SK-N-SH (cell line): ENCODE measurements at regions not wholly inside any gene's neighbourhood (a gene's known extent, or its start where the extent isn't known, plus 50 kb on each side); places are given as distances from the start of the nearest gene placed in this dataset.

Experiments
- CTCF ChIA-PET: fragments of 300-600, 350-600 bp; formaldehyde crosslinking; extraction: SDS; loops from one replicate; lab custom pipeline; 2021; lab: Yijun Ruan, JAX
- POLR2A ChIA-PET: fragments of 350-600 bp; sonication (Branson Sonifier 250); formaldehyde crosslinking; extraction: SDS; loops from one replicate; lab custom pipeline; 2020; ENCODE audit warnings: antibody characterized with exemption, inconsistent platforms; lab: Yijun Ruan, JAX
- DNase-seq: peaks from one replicate; pipeline ENCODE4 v3.0.0; 2012
- H2AFZ ChIP-seq: fragments of 200-600 bp; sonication (generic); 2 replicates; pipeline ENCODE4 v1.8.1; 2016; ENCODE audit warnings: antibody characterized with exemption, mild to moderate bottlenecking, low read depth
- H3F3A ChIP-seq: fragments of 200-600 bp; sonication (generic); replicated peaks from 2 replicates; pipeline ENCODE3; 2016; ENCODE audit warnings: antibody characterized with exemption, mild to moderate bottlenecking; ENCODE audit not compliant: insufficient read depth
- H3K27ac ChIP-seq, 2 experiments: fragments of 200-500 bp in 1 of 2; fragments of 200-600 bp in 1 of 2; sonication (Bioruptor generic) in 1 of 2; sonication (generic), shearing (Covaris generic) in 1 of 2; 2 replicates each; pipeline versions ENCODE4 v1.5.1 to v1.6.1; 2014 to 2016; ENCODE audit warnings: low read depth in 2 of 2, inconsistent platforms in 1 of 2, low read length in 1 of 2, mild to moderate bottlenecking in 1 of 2, mixed read lengths in 1 of 2
- H3K27me3 ChIP-seq: fragments of 200-600 bp; sonication (generic), shearing (Covaris generic); 2 replicates; pipeline ENCODE4 v1.6.1; 2016; ENCODE audit warnings: mixed run types; ENCODE audit not compliant: insufficient read depth
- H3K36me3 ChIP-seq, 2 experiments: fragments of 200-500 bp in 1 of 2; fragments of 200-600 bp in 1 of 2; sonication (Bioruptor generic) in 1 of 2; sonication (generic) in 1 of 2; replicated peaks in 1 of 2; 2 replicates each; pipeline versions ENCODE3 to v1.5.1; 2014 to 2016; ENCODE audit warnings: low read length in 1 of 2, mild to moderate bottlenecking in 1 of 2; ENCODE audit not compliant: insufficient read depth in 2 of 2, control insufficient read depth in 1 of 2
- H3K4me1 ChIP-seq, 2 experiments: fragments of 200-500 bp in 1 of 2; fragments of 200-600 bp in 1 of 2; sonication (Bioruptor generic) in 1 of 2; sonication (generic), shearing (Covaris generic) in 1 of 2; 2 replicates each; pipeline versions ENCODE4 v1.5.1 to v1.6.1; 2014 to 2016; ENCODE audit warnings: low read depth in 1 of 2, low read length in 1 of 2, mixed run types in 1 of 2; ENCODE audit not compliant: insufficient read depth in 2 of 2, control insufficient read depth in 1 of 2
- H3K4me2 ChIP-seq: fragments of 200-600 bp; sonication (generic), shearing (Covaris generic); 2 replicates; pipeline ENCODE4 v1.6.1; 2017; ENCODE audit warnings: mixed run types
- H3K4me3 ChIP-seq, 2 experiments: fragments of 200-500 bp in 1 of 2; fragments of 200-600 bp in 1 of 2; sonication (Bioruptor generic) in 1 of 2; sonication (generic), shearing (Covaris generic) in 1 of 2; 2 replicates each; pipeline versions ENCODE4 v1.5.1 to v1.8.1; 2014 to 2016; ENCODE audit warnings: low read depth in 2 of 2, inconsistent platforms in 1 of 2, low read length in 1 of 2, mild to moderate bottlenecking in 1 of 2, mixed read lengths in 1 of 2, moderate library complexity in 1 of 2
- H3K79me2 ChIP-seq: fragments of 200-600 bp; sonication (generic); 2 replicates; pipeline ENCODE4 v1.8.1; 2017; ENCODE audit warnings: mild to moderate bottlenecking; ENCODE audit not compliant: insufficient read depth
- H3K9ac ChIP-seq: fragments of 200-600 bp; sonication (generic); 2 replicates; pipeline ENCODE4 v1.6.1; 2017; ENCODE audit warnings: mixed run types
- H3K9me2 ChIP-seq: fragments of 200-600 bp; sonication (generic); 2 replicates; pipeline ENCODE4 v1.6.1; 2017; ENCODE audit warnings: mixed run types
- H3K9me3 ChIP-seq: fragments of 200-600 bp; sonication (generic); 2 replicates; pipeline ENCODE4 v1.6.1; 2017; ENCODE audit warnings: mixed run types, mild to moderate bottlenecking, moderate library complexity
- H4K20me1 ChIP-seq: fragments of 200-600 bp; sonication (generic); 2 replicates; pipeline ENCODE4 v1.6.1; 2017; ENCODE audit warnings: mild to moderate bottlenecking, mixed run types; ENCODE audit not compliant: insufficient read depth
- CHD2 ChIP-seq: fragments of 150-350 bp; IDR thresholded peaks from 2 replicates; pipeline ENCODE4 v1.6.1; 2018; ENCODE audit warnings: low read length; ENCODE audit not compliant: partially characterized antibody
- ELF1 ChIP-seq: IDR thresholded peaks from 2 replicates; pipeline ENCODE4 v1.4.0; 2012
- EP300 ChIP-seq, 2 experiments: IDR thresholded peaks; 2 replicates each; pipeline versions ENCODE4 v1.4.0 to v1.6.1; 2012; ENCODE audit warnings: borderline replicate concordance in 1 of 2, low read depth in 1 of 2, low read length in 1 of 2
- EZH2phosphoT487 ChIP-seq: fragments of 200-600 bp; sonication (generic); IDR thresholded peaks from 2 replicates; pipeline ENCODE4 v1.6.1; 2017; ENCODE audit warnings: low read depth, mixed run types, mild to moderate bottlenecking, antibody characterized with exemption, moderate library complexity, borderline replicate concordance
- FOSL2 ChIP-seq: IDR thresholded peaks from 2 replicates; pipeline ENCODE4 v1.4.0; 2012; ENCODE audit warnings: low read depth, mild to moderate bottlenecking, moderate library complexity, borderline replicate concordance
- FOXM1 ChIP-seq: IDR thresholded peaks from 2 replicates; pipeline ENCODE4 v1.4.0; 2012; ENCODE audit warnings: low read depth, mild to moderate bottlenecking
- GABPA ChIP-seq: IDR thresholded peaks from 2 replicates; pipeline ENCODE4 v1.4.0; 2012; ENCODE audit warnings: low read depth, mild to moderate bottlenecking
- GATA2 ChIP-seq: sonication (generic); formaldehyde crosslinking; IDR thresholded peaks from 2 replicates; pipeline ENCODE4 v1.5.0; 2020; ENCODE audit warnings: mild to moderate bottlenecking, missing genetic modification reagents
- JUND ChIP-seq: IDR thresholded peaks from 2 replicates; pipeline ENCODE4 v1.4.0; 2012
- MEF2A ChIP-seq: IDR thresholded peaks from 2 replicates; pipeline ENCODE4 v1.4.0; 2012; ENCODE audit warnings: low read depth, borderline replicate concordance
- MXI1 ChIP-seq: IDR thresholded peaks from 2 replicates; pipeline ENCODE4 v1.6.1; 2012; ENCODE audit warnings: mild to moderate bottlenecking, low read depth, low read length, improper control_type of control experiment
- POLR2AphosphoS5 ChIP-seq: IDR thresholded peaks from 2 replicates; pipeline ENCODE4 v1.6.1; 2012; ENCODE audit warnings: low read depth, low read length
- RAD21 ChIP-seq: IDR thresholded peaks from 2 replicates; pipeline ENCODE4 v1.6.1; 2012; ENCODE audit warnings: mild to moderate bottlenecking, low read length
- RCOR1 ChIP-seq: fragments of 150-350 bp; IDR thresholded peaks from 2 replicates; pipeline ENCODE4 v1.6.1; 2017; ENCODE audit warnings: antibody characterized with exemption, low read length
- RFX5 ChIP-seq: IDR thresholded peaks from 2 replicates; pipeline ENCODE4 v1.6.1; 2012; ENCODE audit warnings: mild to moderate bottlenecking, improper control_type of control experiment, low read length
- SMC3 ChIP-seq: IDR thresholded peaks from 2 replicates; pipeline ENCODE4 v1.6.1; 2012; ENCODE audit warnings: low read depth, low read length, improper control_type of control experiment
- TCF12 ChIP-seq: IDR thresholded peaks from 2 replicates; pipeline ENCODE4 v1.4.0; 2012
- WGBS: methylation state at CpG from one replicate; pipeline ENCODE4 v1.1.6; 2017; ENCODE audit warnings: low lambda C conversion rate; 5-methylcytosine and 5-hydroxymethylcytosine counted together
- TF ChIP-seq, protein P1 (sequence below): IDR thresholded peaks from 2 replicates; pipeline ENCODE4 v1.4.0; 2012; ENCODE audit warnings: low read depth, borderline replicate concordance
- TF ChIP-seq, protein P2 (sequence below): IDR thresholded peaks from 2 replicates; pipeline ENCODE4; 2012
- TF ChIP-seq, protein P3 (sequence below): IDR thresholded peaks from 2 replicates; pipeline ENCODE4 v1.6.1; 2012; ENCODE audit warnings: mild to moderate bottlenecking, low read depth, low read length, moderate library complexity

DNA sequence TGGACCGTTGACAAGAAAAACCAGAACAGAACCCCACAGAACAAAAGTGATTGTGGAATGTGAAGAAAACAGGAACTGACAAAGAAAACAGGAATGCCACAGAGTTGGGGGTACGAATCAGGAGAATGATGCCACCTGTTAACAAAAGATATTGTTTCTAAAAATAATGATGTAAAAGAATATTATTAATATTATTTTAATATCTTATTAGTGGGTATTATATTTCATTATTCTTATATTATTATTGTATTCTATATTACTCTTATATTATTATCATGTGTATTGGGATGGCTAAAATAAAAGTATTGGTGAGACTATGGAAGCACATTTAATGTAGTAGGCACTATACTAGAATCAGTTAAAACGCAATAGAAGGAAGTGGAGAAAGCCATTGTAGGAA lies 659.0 kb upstream of the PCDH15 start:
- 70% methylated on average over 3 of the region's 3 CpGs for WGBS

DNA sequence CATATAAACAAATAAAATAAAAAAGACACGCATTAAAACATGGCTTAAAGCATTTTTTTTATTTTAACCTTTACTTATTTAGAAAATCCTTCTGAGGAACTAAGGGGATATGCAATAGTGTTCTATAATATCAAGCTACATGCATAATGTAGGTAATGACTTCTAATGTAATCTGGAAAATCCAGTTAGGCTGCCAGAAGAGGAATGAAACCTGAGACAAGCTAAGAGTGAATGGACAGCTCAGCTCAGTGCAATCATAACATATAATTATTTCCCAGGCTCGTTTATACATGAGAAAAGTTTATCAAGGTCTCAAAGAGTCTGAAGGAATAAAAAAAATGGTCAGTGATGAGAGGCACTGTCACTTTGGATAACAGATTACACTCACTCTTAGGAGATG lies 649.0 kb upstream of the PCDH15 start:
- Histone ChIP-seq H3K4me3 (no peak overlapping the region), H3K27ac (no peak overlapping the region), H3K79me2 (no peaks in the 10 kb centered on the region), H2AFZ (no peak overlapping the region), H3K9me3 (no peaks in the 10 kb centered on the region), H3K36me3 (no peaks in the 10 kb centered on the region), H3K4me2 (no peak overlapping the region), H3K9ac (no peak overlapping the region), H3K4me1 (no peaks in the 10 kb centered on the region; a peak in 1 of 4 replicates), H3K9me2 (no peaks in the 10 kb centered on the region), H3F3A (no peaks in the 10 kb centered on the region), H4K20me1 (no peaks in the 10 kb centered on the region), H3K27me3 (no peaks in the 10 kb centered on the region)
- ChIA-PET POLR2A (no interaction called here), CTCF (no interaction called here)
- 43% methylated on average over 2 of the region's 2 CpGs for WGBS
- TF ChIP-seq FOSL2, result no peak
- no peak for TF ChIP-seq RFX5
- no peak for TF ChIP-seq ELF1
- no peak for TF ChIP-seq TCF12
- TF ChIP-seq, protein P1, sequence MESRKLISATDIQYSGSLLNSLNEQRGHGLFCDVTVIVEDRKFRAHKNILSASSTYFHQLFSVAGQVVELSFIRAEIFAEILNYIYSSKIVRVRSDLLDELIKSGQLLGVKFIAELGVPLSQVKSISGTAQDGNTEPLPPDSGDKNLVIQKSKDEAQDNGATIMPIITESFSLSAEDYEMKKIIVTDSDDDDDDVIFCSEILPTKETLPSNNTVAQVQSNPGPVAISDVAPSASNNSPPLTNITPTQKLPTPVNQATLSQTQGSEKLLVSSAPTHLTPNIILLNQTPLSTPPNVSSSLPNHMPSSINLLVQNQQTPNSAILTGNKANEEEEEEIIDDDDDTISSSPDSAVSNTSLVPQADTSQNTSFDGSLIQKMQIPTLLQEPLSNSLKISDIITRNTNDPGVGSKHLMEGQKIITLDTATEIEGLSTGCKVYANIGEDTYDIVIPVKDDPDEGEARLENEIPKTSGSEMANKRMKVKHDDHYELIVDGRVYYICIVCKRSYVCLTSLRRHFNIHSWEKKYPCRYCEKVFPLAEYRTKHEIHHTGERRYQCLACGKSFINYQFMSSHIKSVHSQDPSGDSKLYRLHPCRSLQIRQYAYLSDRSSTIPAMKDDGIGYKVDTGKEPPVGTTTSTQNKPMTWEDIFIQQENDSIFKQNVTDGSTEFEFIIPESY, result no peak
- TF ChIP-seq MEF2A, result no peak
- no peak for TF ChIP-seq CHD2
- TF ChIP-seq, protein P2, sequence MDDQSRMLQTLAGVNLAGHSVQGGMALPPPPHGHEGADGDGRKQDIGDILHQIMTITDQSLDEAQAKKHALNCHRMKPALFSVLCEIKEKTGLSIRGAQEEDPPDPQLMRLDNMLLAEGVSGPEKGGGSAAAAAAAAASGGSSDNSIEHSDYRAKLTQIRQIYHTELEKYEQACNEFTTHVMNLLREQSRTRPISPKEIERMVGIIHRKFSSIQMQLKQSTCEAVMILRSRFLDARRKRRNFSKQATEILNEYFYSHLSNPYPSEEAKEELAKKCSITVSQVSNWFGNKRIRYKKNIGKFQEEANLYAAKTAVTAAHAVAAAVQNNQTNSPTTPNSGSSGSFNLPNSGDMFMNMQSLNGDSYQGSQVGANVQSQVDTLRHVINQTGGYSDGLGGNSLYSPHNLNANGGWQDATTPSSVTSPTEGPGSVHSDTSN, result no peak
- no peak for TF ChIP-seq RAD21
- TF ChIP-seq RCOR1, result no peak
- TF ChIP-seq POLR2AphosphoS5, result no peak
- no peak for TF ChIP-seq JUND
- TF ChIP-seq FOXM1, result no peak
- no peak for TF ChIP-seq EP300 (IDR thresholded peaks at IDR 0.05; ENCODE audit: borderline replicate concordance in 1 of 2, low read depth in 1 of 2, low read length in 1 of 2)
- TF ChIP-seq GABPA, result no peak
- TF ChIP-seq SMC3, result no peak
- no peak for TF ChIP-seq MXI1
- no peak for TF ChIP-seq EZH2phosphoT487
- no peak for DNase-seq

More for the DNA sequence above, 659.0 kb upstream of the PCDH15 start:
- Histone ChIP-seq H3K9me3 (no peaks in the 10 kb centered on the region), H2AFZ (no peak overlapping the region), H3K9me2 (no peaks in the 10 kb centered on the region), H3K4me3 (no peak overlapping the region), H3K36me3 (no peaks in the 10 kb centered on the region), H3K27me3 (no peaks in the 10 kb centered on the region), H3K79me2 (no peaks in the 10 kb centered on the region), H3F3A (no peaks in the 10 kb centered on the region), H3K27ac (no peak overlapping the region), H3K4me2 (no peak overlapping the region), H4K20me1 (no peaks in the 10 kb centered on the region), H3K9ac (no peak overlapping the region), H3K4me1 (no peaks in the 10 kb centered on the region; a peak in 1 of 4 replicates)
- TF ChIP-seq, protein P3, sequence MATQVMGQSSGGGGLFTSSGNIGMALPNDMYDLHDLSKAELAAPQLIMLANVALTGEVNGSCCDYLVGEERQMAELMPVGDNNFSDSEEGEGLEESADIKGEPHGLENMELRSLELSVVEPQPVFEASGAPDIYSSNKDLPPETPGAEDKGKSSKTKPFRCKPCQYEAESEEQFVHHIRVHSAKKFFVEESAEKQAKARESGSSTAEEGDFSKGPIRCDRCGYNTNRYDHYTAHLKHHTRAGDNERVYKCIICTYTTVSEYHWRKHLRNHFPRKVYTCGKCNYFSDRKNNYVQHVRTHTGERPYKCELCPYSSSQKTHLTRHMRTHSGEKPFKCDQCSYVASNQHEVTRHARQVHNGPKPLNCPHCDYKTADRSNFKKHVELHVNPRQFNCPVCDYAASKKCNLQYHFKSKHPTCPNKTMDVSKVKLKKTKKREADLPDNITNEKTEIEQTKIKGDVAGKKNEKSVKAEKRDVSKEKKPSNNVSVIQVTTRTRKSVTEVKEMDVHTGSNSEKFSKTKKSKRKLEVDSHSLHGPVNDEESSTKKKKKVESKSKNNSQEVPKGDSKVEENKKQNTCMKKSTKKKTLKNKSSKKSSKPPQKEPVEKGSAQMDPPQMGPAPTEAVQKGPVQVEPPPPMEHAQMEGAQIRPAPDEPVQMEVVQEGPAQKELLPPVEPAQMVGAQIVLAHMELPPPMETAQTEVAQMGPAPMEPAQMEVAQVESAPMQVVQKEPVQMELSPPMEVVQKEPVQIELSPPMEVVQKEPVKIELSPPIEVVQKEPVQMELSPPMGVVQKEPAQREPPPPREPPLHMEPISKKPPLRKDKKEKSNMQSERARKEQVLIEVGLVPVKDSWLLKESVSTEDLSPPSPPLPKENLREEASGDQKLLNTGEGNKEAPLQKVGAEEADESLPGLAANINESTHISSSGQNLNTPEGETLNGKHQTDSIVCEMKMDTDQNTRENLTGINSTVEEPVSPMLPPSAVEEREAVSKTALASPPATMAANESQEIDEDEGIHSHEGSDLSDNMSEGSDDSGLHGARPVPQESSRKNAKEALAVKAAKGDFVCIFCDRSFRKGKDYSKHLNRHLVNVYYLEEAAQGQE, result no peak
- no peak for TF ChIP-seq FOXM1
- no peak for TF ChIP-seq GATA2 (CRISPR knock-in tag)
- DNase-seq, result no peak
- ChIA-PET CTCF (no interaction called here), POLR2A (no interaction called here)
